DND-41 (cell line): ENCODE measurements at regions not wholly inside any gene's neighbourhood (a gene's known extent, or its start where the extent isn't known, plus 50 kb on each side); places are given as distances from the start of the nearest gene placed in this dataset.

ENCODE experiments used
- CTCF ChIP-seq: IDR thresholded peaks from 2 replicates; pipeline ENCODE4 v1.5.1; 2012; ENCODE audit warnings: borderline replicate concordance, low read length, moderate library complexity, mild to moderate bottlenecking; ENCODE audit not compliant: poor library complexity, severe bottlenecking; ENCODE audit errors: extremely low read depth
- EZH2 ChIP-seq: IDR thresholded peaks from 3 replicates; pipeline ENCODE4 v1.6.1; 2012; ENCODE audit warnings: borderline replicate concordance, low read depth, mild to moderate bottlenecking, moderate library complexity, low read length, inconsistent platforms; ENCODE audit not compliant: severe bottlenecking

DNA sequence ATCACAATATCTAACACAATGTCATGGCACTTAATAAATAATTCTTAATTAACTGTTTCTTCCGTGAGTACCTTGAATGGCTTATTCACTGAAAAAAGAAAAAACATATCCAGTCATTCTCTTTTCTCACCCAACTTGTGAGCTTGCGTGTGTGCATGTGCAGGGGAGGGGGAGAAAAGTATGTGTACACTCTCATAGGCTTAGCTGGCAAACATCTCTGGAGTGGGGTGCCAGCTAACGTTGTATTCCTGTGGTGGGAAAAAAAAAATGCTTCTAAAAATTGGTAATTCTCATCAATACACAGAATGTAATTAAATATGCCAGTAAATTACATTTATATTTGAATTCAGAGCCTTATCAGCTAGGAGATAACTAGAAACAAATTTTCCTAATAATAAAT is 291.9 kb upstream of the NOX3 start:
- no peak for TF ChIP-seq CTCF
- no peak for TF ChIP-seq EZH2
